SK-N-SH (cell line): ENCODE measurements at regions not wholly inside any gene's neighbourhood (a gene's known extent, or its start where the extent isn't known, plus 50 kb on each side); places are given as distances from the start of the nearest gene placed in this dataset.

Experiments used
- CTCF ChIA-PET: fragments of 300-600, 350-600 bp; formaldehyde crosslinking; extraction: SDS; loops from one replicate; lab custom pipeline; 2021; lab: Yijun Ruan, JAX
- POLR2A ChIA-PET: fragments of 350-600 bp; sonication (Branson Sonifier 250); formaldehyde crosslinking; extraction: SDS; loops from one replicate; lab custom pipeline; 2020; ENCODE audit warnings: antibody characterized with exemption, inconsistent platforms; lab: Yijun Ruan, JAX
- DNase-seq: peaks from one replicate; pipeline ENCODE4 v3.0.0; 2012
- H2AFZ ChIP-seq: fragments of 200-600 bp; sonication (generic); 2 replicates; pipeline ENCODE4 v1.8.1; 2016; ENCODE audit warnings: antibody characterized with exemption, mild to moderate bottlenecking, low read depth
- H3F3A ChIP-seq: fragments of 200-600 bp; sonication (generic); replicated peaks from 2 replicates; pipeline ENCODE3; 2016; ENCODE audit warnings: antibody characterized with exemption, mild to moderate bottlenecking; ENCODE audit not compliant: insufficient read depth
- H3K27ac ChIP-seq, 2 experiments: fragments of 200-500 bp in 1 of 2; fragments of 200-600 bp in 1 of 2; sonication (Bioruptor generic) in 1 of 2; sonication (generic), shearing (Covaris generic) in 1 of 2; 2 replicates each; pipeline versions ENCODE4 v1.5.1 to v1.6.1; 2014 to 2016; ENCODE audit warnings: low read depth in 2 of 2, inconsistent platforms in 1 of 2, low read length in 1 of 2, mild to moderate bottlenecking in 1 of 2, mixed read lengths in 1 of 2
- H3K27me3 ChIP-seq: fragments of 200-600 bp; sonication (generic), shearing (Covaris generic); 2 replicates; pipeline ENCODE4 v1.6.1; 2016; ENCODE audit warnings: mixed run types; ENCODE audit not compliant: insufficient read depth
- H3K36me3 ChIP-seq, 2 experiments: fragments of 200-500 bp in 1 of 2; fragments of 200-600 bp in 1 of 2; sonication (Bioruptor generic) in 1 of 2; sonication (generic) in 1 of 2; replicated peaks in 1 of 2; 2 replicates each; pipeline versions ENCODE3 to v1.5.1; 2014 to 2016; ENCODE audit warnings: low read length in 1 of 2, mild to moderate bottlenecking in 1 of 2; ENCODE audit not compliant: insufficient read depth in 2 of 2, control insufficient read depth in 1 of 2
- H3K4me1 ChIP-seq, 2 experiments: fragments of 200-500 bp in 1 of 2; fragments of 200-600 bp in 1 of 2; sonication (Bioruptor generic) in 1 of 2; sonication (generic), shearing (Covaris generic) in 1 of 2; 2 replicates each; pipeline versions ENCODE4 v1.5.1 to v1.6.1; 2014 to 2016; ENCODE audit warnings: low read depth in 1 of 2, low read length in 1 of 2, mixed run types in 1 of 2; ENCODE audit not compliant: insufficient read depth in 2 of 2, control insufficient read depth in 1 of 2
- H3K4me2 ChIP-seq: fragments of 200-600 bp; sonication (generic), shearing (Covaris generic); 2 replicates; pipeline ENCODE4 v1.6.1; 2017; ENCODE audit warnings: mixed run types
- H3K4me3 ChIP-seq, 2 experiments: fragments of 200-500 bp in 1 of 2; fragments of 200-600 bp in 1 of 2; sonication (Bioruptor generic) in 1 of 2; sonication (generic), shearing (Covaris generic) in 1 of 2; 2 replicates each; pipeline versions ENCODE4 v1.5.1 to v1.8.1; 2014 to 2016; ENCODE audit warnings: low read depth in 2 of 2, inconsistent platforms in 1 of 2, low read length in 1 of 2, mild to moderate bottlenecking in 1 of 2, mixed read lengths in 1 of 2, moderate library complexity in 1 of 2
- H3K79me2 ChIP-seq: fragments of 200-600 bp; sonication (generic); 2 replicates; pipeline ENCODE4 v1.8.1; 2017; ENCODE audit warnings: mild to moderate bottlenecking; ENCODE audit not compliant: insufficient read depth
- H3K9ac ChIP-seq: fragments of 200-600 bp; sonication (generic); 2 replicates; pipeline ENCODE4 v1.6.1; 2017; ENCODE audit warnings: mixed run types
- H3K9me2 ChIP-seq: fragments of 200-600 bp; sonication (generic); 2 replicates; pipeline ENCODE4 v1.6.1; 2017; ENCODE audit warnings: mixed run types
- H3K9me3 ChIP-seq: fragments of 200-600 bp; sonication (generic); 2 replicates; pipeline ENCODE4 v1.6.1; 2017; ENCODE audit warnings: mixed run types, mild to moderate bottlenecking, moderate library complexity
- H4K20me1 ChIP-seq: fragments of 200-600 bp; sonication (generic); 2 replicates; pipeline ENCODE4 v1.6.1; 2017; ENCODE audit warnings: mild to moderate bottlenecking, mixed run types; ENCODE audit not compliant: insufficient read depth
- ELF1 ChIP-seq: IDR thresholded peaks from 2 replicates; pipeline ENCODE4 v1.4.0; 2012
- EP300 ChIP-seq, 2 experiments: IDR thresholded peaks; 2 replicates each; pipeline versions ENCODE4 v1.4.0 to v1.6.1; 2012; ENCODE audit warnings: borderline replicate concordance in 1 of 2, low read depth in 1 of 2, low read length in 1 of 2
- FOXJ3 ChIP-seq: sonication (generic); formaldehyde crosslinking; IDR thresholded peaks from 2 replicates; pipeline ENCODE4 v1.5.1; 2020; ENCODE audit warnings: mild to moderate bottlenecking, missing genetic modification reagents
- FOXM1 ChIP-seq: IDR thresholded peaks from 2 replicates; pipeline ENCODE4 v1.4.0; 2012; ENCODE audit warnings: low read depth, mild to moderate bottlenecking
- GABPA ChIP-seq: IDR thresholded peaks from 2 replicates; pipeline ENCODE4 v1.4.0; 2012; ENCODE audit warnings: low read depth, mild to moderate bottlenecking
- GATA2 ChIP-seq: sonication (generic); formaldehyde crosslinking; IDR thresholded peaks from 2 replicates; pipeline ENCODE4 v1.5.0; 2020; ENCODE audit warnings: mild to moderate bottlenecking, missing genetic modification reagents
- IRF3 ChIP-seq: fragments of 150-350 bp; IDR thresholded peaks from 2 replicates; pipeline ENCODE4 v1.6.1; 2016; ENCODE audit warnings: mild to moderate bottlenecking, low read depth, low read length
- MXI1 ChIP-seq: IDR thresholded peaks from 2 replicates; pipeline ENCODE4 v1.6.1; 2012; ENCODE audit warnings: mild to moderate bottlenecking, low read depth, low read length, improper control_type of control experiment
- PBX3 ChIP-seq: IDR thresholded peaks from 2 replicates; pipeline ENCODE4; 2012
- RCOR1 ChIP-seq: fragments of 150-350 bp; IDR thresholded peaks from 2 replicates; pipeline ENCODE4 v1.6.1; 2017; ENCODE audit warnings: antibody characterized with exemption, low read length
- RXRA ChIP-seq: IDR thresholded peaks from 2 replicates; pipeline ENCODE4 v1.4.0; 2012; ENCODE audit warnings: low read depth, mild to moderate bottlenecking, borderline replicate concordance
- SIN3A ChIP-seq: IDR thresholded peaks from 2 replicates; pipeline ENCODE4 v1.6.1; 2012; ENCODE audit warnings: low read depth, mild to moderate bottlenecking, low read length, moderate library complexity, borderline replicate concordance
- SMC3 ChIP-seq: IDR thresholded peaks from 2 replicates; pipeline ENCODE4 v1.6.1; 2012; ENCODE audit warnings: low read depth, low read length, improper control_type of control experiment
- TAF1 ChIP-seq: IDR thresholded peaks from 2 replicates; pipeline ENCODE4 v1.6.1; 2012; ENCODE audit warnings: low read depth, mild to moderate bottlenecking, low read length, moderate library complexity, borderline replicate concordance
- TEAD4 ChIP-seq: IDR thresholded peaks from 2 replicates; pipeline ENCODE4 v1.4.0; 2012; ENCODE audit warnings: mild to moderate bottlenecking, borderline replicate concordance; ENCODE audit not compliant: insufficient read depth
- WGBS: methylation state at CpG from one replicate; pipeline ENCODE4 v1.1.6; 2017; ENCODE audit warnings: low lambda C conversion rate; 5-methylcytosine and 5-hydroxymethylcytosine counted together

GRCh38 chr15:70523192-70523591, 240.2 kb downstream of the UACA start:
- peaks cover 22 to 23% of the 10 kb centered on the region in 2 experiments; a peak in 3 of 4 replicates for H3K4me1 ChIP-seq
- H3K4me3 ChIP-seq: no peak overlapping the region
- H3K79me2 ChIP-seq: no peaks in the 10 kb centered on the region
- ChIA-PET POLR2A (no interaction called here), CTCF (interaction anchor here (1.4 to 2.7 kb wide), 2 partner anchors 8 to 11 kb away, joined by 3 to 14 read pairs; no protein-coding TSS in a partner anchor)
- no peak overlapping the region for H2AFZ ChIP-seq
- H3F3A ChIP-seq: no peaks in the 10 kb centered on the region
- H3K27ac ChIP-seq: no peak overlapping the region
- H3K9me3 ChIP-seq: no peaks in the 10 kb centered on the region
- H3K4me2 ChIP-seq: no peak overlapping the region
- no peak for DNase-seq
- H4K20me1 ChIP-seq: no peaks in the 10 kb centered on the region
- H3K36me3 ChIP-seq: no peaks in the 10 kb centered on the region
- no peak for TF ChIP-seq RCOR1
- no peak for TF ChIP-seq GATA2 (CRISPR knock-in tag)
- TF ChIP-seq FOXJ3 (CRISPR knock-in tag): no peak
- TF ChIP-seq GABPA: no peak
- TF ChIP-seq ELF1: no peak
- TF ChIP-seq TAF1: no peak
- no peak for TF ChIP-seq IRF3
- no peak for TF ChIP-seq FOXM1
- TF ChIP-seq SIN3A: no peak
- TF ChIP-seq RXRA: no peak
- H3K27me3 ChIP-seq: no peaks in the 10 kb centered on the region
- WGBS: 94% methylated on average over 5 of the region's 5 CpGs
- H3K9ac ChIP-seq: no peak overlapping the region
- no peaks in the 10 kb centered on the region for H3K9me2 ChIP-seq

GRCh38 chr15:70522323-70522966, 240.9 kb downstream of the UACA start:
- DNase-seq: no peak
- Histone ChIP-seq H3K27me3 (no peaks in the 10 kb centered on the region), H3K36me3 (no peaks in the 10 kb centered on the region), H3K9me3 (no peaks in the 10 kb centered on the region), H3K4me3 (no peak overlapping the region), H3K4me1 (peaks cover 22 to 24% of the 10 kb centered on the region in 2 experiments; a peak in 3 of 4 replicates), H3K4me2 (no peak overlapping the region), H3K9ac (no peak overlapping the region), H3F3A (no peaks in the 10 kb centered on the region), H3K27ac (no peak overlapping the region), H4K20me1 (no peaks in the 10 kb centered on the region), H3K79me2 (no peaks in the 10 kb centered on the region), H3K9me2 (no peaks in the 10 kb centered on the region), H2AFZ (no peak overlapping the region)
- no peak for TF ChIP-seq PBX3
- TF ChIP-seq RXRA: no peak
- no peak for TF ChIP-seq SMC3
- no peak for TF ChIP-seq TEAD4
- TF ChIP-seq MXI1: no peak
- TF ChIP-seq FOXJ3 (CRISPR knock-in tag): no peak
- no peak for TF ChIP-seq EP300 (IDR thresholded peaks at IDR 0.05; ENCODE audit: borderline replicate concordance in 1 of 2, low read depth in 1 of 2, low read length in 1 of 2)
- ChIA-PET CTCF (interaction anchor here (1.4 to 2.7 kb wide), 3 partner anchors 9 to 10 kb away, joined by 3 to 14 read pairs (median 6); no protein-coding TSS in a partner anchor), POLR2A (no interaction called here)
- 78% methylated on average over 5 of the region's 5 CpGs for WGBS
